H1 (cell line): ENCODE measurements at regions not wholly inside any gene's neighbourhood (a gene's known extent, or its start where the extent isn't known, plus 50 kb on each side); places are given as distances from the start of the nearest gene placed in this dataset.

Source experiments
- CTCF ChIA-PET: fragments of 300-600 bp; sonication (Branson Sonifier 250); formaldehyde crosslinking; loops from one replicate; lab custom pipeline; 2021; ENCODE audit not compliant: partially characterized antibody; lab: Charles Lee
- POLR2A ChIA-PET: fragments of 300-600 bp; sonication (Branson Sonifier 250); formaldehyde crosslinking; loops from one replicate; lab custom pipeline; 2021; ENCODE audit warnings: inconsistent platforms; ENCODE audit not compliant: partially characterized antibody; lab: Charles Lee
- DNase-seq, 2 experiments: peaks; one replicate each; pipeline versions ENCODE4 v3.0.0 to v3.0.0-alpha.2; 2010 to 2022; ENCODE audit warnings: low spot score in 2 of 2, low read depth in 1 of 2, mixed read lengths in 1 of 2
- FAIRE-seq: peaks from 2 replicates; lab custom pipeline; 2011; peaks lifted over from hg19 to GRCh38; lab: Jason Lieb, UNC
- H2AFZ ChIP-seq: 2 replicates; pipeline ENCODE4 v1.8.1; 2012; ENCODE audit warnings: low read length, inconsistent platforms
- H2AK5ac ChIP-seq: 2 replicates; pipeline ENCODE4 v1.6.1; 2013; ENCODE audit warnings: low read depth, low read length
- H2BK120ac ChIP-seq: replicated peaks from 2 replicates; pipeline ENCODE3; 2013; ENCODE audit warnings: low read depth, low read length, inconsistent platforms
- H2BK12ac ChIP-seq: 2 replicates; pipeline ENCODE4 v1.6.1; 2013; ENCODE audit warnings: low read depth, low read length
- H2BK15ac ChIP-seq: 2 replicates; pipeline ENCODE4 v1.6.1; 2013; ENCODE audit warnings: low read length
- H2BK20ac ChIP-seq: 2 replicates; pipeline ENCODE4 v1.6.1; 2013; ENCODE audit warnings: low read length
- H2BK5ac ChIP-seq: 2 replicates; pipeline ENCODE4 v1.6.1; 2013; ENCODE audit warnings: low read depth, low read length
- H3K14ac ChIP-seq: 2 replicates; pipeline ENCODE4 v1.6.1; 2013; ENCODE audit warnings: inconsistent platforms; ENCODE audit not compliant: insufficient read length
- H3K18ac ChIP-seq: 2 replicates; pipeline ENCODE4 v1.6.1; 2013; ENCODE audit warnings: low read length; ENCODE audit errors: extremely low read depth
- H3K23ac ChIP-seq: 2 replicates; pipeline ENCODE4 v1.6.1; 2013; ENCODE audit warnings: inconsistent platforms; ENCODE audit not compliant: insufficient read length
- H3K23me2 ChIP-seq: 2 replicates; pipeline ENCODE4 v1.6.1; 2013; ENCODE audit warnings: low read depth, low read length
- H3K27ac ChIP-seq: 2 replicates; pipeline ENCODE4 v1.6.1; 2011; ENCODE audit warnings: low read depth, low read length, inconsistent platforms
- H3K27me3 ChIP-seq, 4 experiments: replicated peaks in 1 of 4; 1 replicate in 1 of 4; 2 replicates in 3 of 4; pipeline versions ENCODE4 v1.6.1 to v1.8.1; 2011 to 2013; ENCODE audit warnings: low read length in 3 of 4, mild to moderate bottlenecking in 3 of 4, inconsistent platforms in 2 of 4, mixed read lengths in 2 of 4, moderate library complexity in 1 of 4; ENCODE audit not compliant: control insufficient read depth in 3 of 4, insufficient read depth in 3 of 4; ENCODE audit errors: extremely low read depth in 1 of 4
- H3K36me3 ChIP-seq, 4 experiments: 2 replicates each; pipeline versions ENCODE4 v1.6.1 to v1.8.1; 2011 to 2013; ENCODE audit warnings: mild to moderate bottlenecking in 4 of 4, low read length in 3 of 4, moderate library complexity in 2 of 4, control low read depth in 1 of 4, inconsistent platforms in 1 of 4; ENCODE audit not compliant: insufficient read depth in 4 of 4, control insufficient read depth in 2 of 4
- H3K4ac ChIP-seq: replicated peaks from 2 replicates; pipeline ENCODE3; 2013; ENCODE audit warnings: low read length, low read depth, mixed read lengths, inconsistent platforms; ENCODE audit not compliant: insufficient read length
- H3K4me1 ChIP-seq, 4 experiments: replicated peaks in 1 of 4; 1 replicate in 1 of 4; 2 replicates in 3 of 4; pipeline versions ENCODE4 v1.6.1 to v1.8.1; 2011 to 2013; ENCODE audit warnings: low read length in 3 of 4, inconsistent platforms in 2 of 4, mixed read lengths in 1 of 4; ENCODE audit not compliant: insufficient read depth in 4 of 4, control insufficient read depth in 3 of 4
- H3K4me2 ChIP-seq, 2 experiments: 2 replicates each; pipeline versions ENCODE4 v1.6.1 to v1.8.1; 2011 to 2013; ENCODE audit warnings: low read depth in 2 of 2, low read length in 2 of 2, control low read depth in 1 of 2, inconsistent platforms in 1 of 2, mild to moderate bottlenecking in 1 of 2; ENCODE audit not compliant: insufficient read depth in 1 of 2
- H3K4me3 ChIP-seq, 4 experiments: fragments of 200-600, 300-600 bp in 1 of 4; sonication (generic), shearing (Covaris generic), sonication (Bioruptor Twin) in 1 of 4; 2 replicates each; pipeline versions ENCODE4 v1.5.1 to v1.8.1; 2011 to 2016; ENCODE audit warnings: low read length in 4 of 4, low read depth in 3 of 4, control low read depth in 2 of 4, inconsistent platforms in 2 of 4, mild to moderate bottlenecking in 2 of 4, mixed read lengths in 1 of 4, moderate library complexity in 1 of 4; ENCODE audit not compliant: insufficient read depth in 2 of 4; ENCODE audit errors: extremely low read depth in 1 of 4
- H3K56ac ChIP-seq: replicated peaks from 2 replicates; pipeline ENCODE3; 2013; ENCODE audit warnings: low read depth, mild to moderate bottlenecking, mixed read lengths, low read length, inconsistent platforms; ENCODE audit not compliant: insufficient read length
- H3K79me1 ChIP-seq: 2 replicates; pipeline ENCODE4 v1.6.1; 2013; ENCODE audit warnings: low read depth, low read length, control low read depth
- H3K79me2 ChIP-seq, 2 experiments: 2 replicates each; pipeline versions ENCODE4 v1.6.1 to v1.8.1; 2012 to 2013; ENCODE audit warnings: low read length in 2 of 2, mild to moderate bottlenecking in 2 of 2, inconsistent platforms in 1 of 2; ENCODE audit not compliant: insufficient read depth in 2 of 2, control insufficient read depth in 1 of 2
- H3K9ac ChIP-seq, 4 experiments: replicated peaks in 1 of 4; 1 replicate in 1 of 4; 2 replicates in 3 of 4; pipeline versions ENCODE4 v1.6.1 to v1.8.1; 2011 to 2013; ENCODE audit warnings: low read depth in 3 of 4, low read length in 3 of 4, control low read depth in 2 of 4, mild to moderate bottlenecking in 2 of 4, moderate library complexity in 2 of 4, inconsistent platforms in 1 of 4; ENCODE audit errors: extremely low read depth in 1 of 4
- H3K9me3 ChIP-seq, 2 experiments: 2 replicates each; pipeline versions ENCODE4 v1.6.1 to v1.8.1; 2012 to 2013; ENCODE audit warnings: mild to moderate bottlenecking in 2 of 2, moderate library complexity in 2 of 2, control low read depth in 1 of 2, inconsistent platforms in 1 of 2, low read depth in 1 of 2, low read length in 1 of 2, mixed read lengths in 1 of 2; ENCODE audit not compliant: insufficient read depth in 2 of 2
- H4K20me1 ChIP-seq, 2 experiments: replicated peaks in 1 of 2; 2 replicates each; pipeline versions ENCODE3 to v1.8.1; 2011 to 2013; ENCODE audit warnings: inconsistent platforms in 2 of 2, low read length in 2 of 2, mild to moderate bottlenecking in 1 of 2; ENCODE audit not compliant: insufficient read depth in 2 of 2, control insufficient read depth in 1 of 2
- H4K5ac ChIP-seq: 2 replicates; pipeline ENCODE4 v1.6.1; 2013; ENCODE audit warnings: low read length, low read depth, mixed read lengths, inconsistent platforms; ENCODE audit not compliant: insufficient read length
- H4K8ac ChIP-seq: 2 replicates; pipeline ENCODE4 v1.8.0; 2013; ENCODE audit warnings: mild to moderate bottlenecking, moderate library complexity, low read length, inconsistent platforms; ENCODE audit not compliant: insufficient read depth; ENCODE audit errors: extremely low read depth
- H4K91ac ChIP-seq: replicated peaks from 2 replicates; pipeline ENCODE3; 2013; ENCODE audit warnings: low read length, mixed read lengths, inconsistent platforms; ENCODE audit not compliant: insufficient read length
- CBX8 ChIP-seq: fragments of 300-800, 300-1000 bp; sonication (generic); IDR thresholded peaks from 2 replicates; pipeline ENCODE4 v1.7.1; 2016; ENCODE audit warnings: low read depth, low read length, borderline replicate concordance
- CREB1 ChIP-seq: IDR thresholded peaks from 2 replicates; pipeline ENCODE4 v1.6.1; 2012; ENCODE audit warnings: inconsistent platforms
- EP300 ChIP-seq, 2 experiments: IDR thresholded peaks; 1 replicate in 1 of 2; 2 replicates in 1 of 2; pipeline ENCODE4 v1.6.1; 2011 to 2012; ENCODE audit warnings: low read depth in 2 of 2, low read length in 2 of 2, mild to moderate bottlenecking in 2 of 2, borderline replicate concordance in 1 of 2, inconsistent platforms in 1 of 2, moderate library complexity in 1 of 2
- GTF2F1 ChIP-seq: IDR thresholded peaks from 2 replicates; pipeline ENCODE4 v1.6.1; 2012; ENCODE audit warnings: low read depth, low read length, improper control_type of control experiment, borderline replicate concordance
- RNF2 ChIP-seq: fragments of 200-900, 300-1000 bp; sonication (generic); IDR thresholded peaks from 2 replicates; pipeline ENCODE4 v1.7.1; 2016; ENCODE audit warnings: borderline replicate concordance, low read depth, mild to moderate bottlenecking, antibody characterized with exemption, low read length; ENCODE audit not compliant: poor library complexity, severe bottlenecking; ENCODE audit errors: missing control alignments
- TCF12 ChIP-seq: IDR thresholded peaks from 2 replicates; pipeline ENCODE4 v1.6.1; 2011; ENCODE audit warnings: low read depth, mild to moderate bottlenecking, low read length
- TEAD4 ChIP-seq: IDR thresholded peaks from 2 replicates; pipeline ENCODE4 v1.6.1; 2012; ENCODE audit warnings: low read depth, low read length, inconsistent platforms, mixed read lengths
- WGBS, 2 experiments: shearing (Covaris generic) in 1 of 2; methylation state at CpG; one replicate each; pipeline versions ENCODE4 v1.1.6 to v1.1.7; 2013 to 2015; ENCODE audit warnings: low lambda C conversion rate in 2 of 2, mixed read lengths in 2 of 2, inconsistent platforms in 1 of 2, low coverage in 1 of 2, missing lambda C conversion rate in 1 of 2; ENCODE audit not compliant: insufficient replicate concordance in 2 of 2, insufficient coverage in 1 of 2, insufficient read length in 1 of 2; ENCODE audit errors: extremely low coverage in 1 of 2, missing lambda C conversion rate in 1 of 2; 5-methylcytosine and 5-hydroxymethylcytosine counted together
- TF ChIP-seq, protein P1 (sequence below): IDR thresholded peaks from 2 replicates; pipeline ENCODE4 v1.6.1; 2012; ENCODE audit warnings: inconsistent platforms
- TF ChIP-seq, protein P2 (sequence below): IDR thresholded peaks from 2 replicates; pipeline ENCODE4 v1.6.1; 2012; ENCODE audit warnings: low read length, inconsistent platforms

DNA sequence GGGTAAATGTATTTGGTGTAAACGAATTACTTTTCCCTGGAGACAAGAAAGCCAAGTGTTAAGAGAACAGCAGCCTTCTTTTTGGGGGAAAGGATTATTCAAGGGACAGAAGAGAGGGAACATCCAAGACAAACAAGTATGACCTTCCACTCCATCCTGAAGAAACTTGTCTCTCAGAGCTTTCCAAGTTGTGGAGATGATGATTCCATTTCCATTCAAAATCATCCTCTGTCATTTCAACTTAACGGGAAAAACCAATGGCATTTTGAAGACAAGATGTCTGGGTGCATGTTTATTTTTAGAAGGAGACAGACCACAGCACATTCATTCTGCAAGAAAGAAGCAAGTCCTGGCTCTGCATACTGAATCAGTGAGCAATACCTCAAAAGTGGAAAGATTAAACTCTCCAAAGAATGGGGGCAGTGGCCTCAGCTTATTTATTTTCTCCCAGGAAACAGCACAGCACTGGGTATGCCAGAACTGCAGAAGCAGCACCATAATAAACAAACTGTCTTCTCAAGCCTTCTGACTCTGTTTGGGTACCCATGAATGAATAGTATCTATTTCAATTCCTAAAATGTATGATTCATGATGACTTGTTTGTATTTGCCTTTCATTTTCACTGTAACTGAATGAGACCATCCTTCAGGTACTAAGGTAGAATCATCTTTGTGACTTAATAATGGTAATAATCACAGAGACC lies 541.0 kb downstream of the RFC3 start:
- Histone ChIP-seq H3K27me3 (no peaks in the 10 kb centered on the region), H2BK20ac (no peak overlapping the region), H2BK12ac (no peak overlapping the region), H3K23ac (no peak overlapping the region), H3K4me2 (no peak overlapping the region), H3K23me2 (no peaks in the 10 kb centered on the region; the same call in 1 of the 2 replicates), H4K91ac (no peak overlapping the region), H3K4ac (no peak overlapping the region), H3K79me1 (no peaks in the 10 kb centered on the region), H2BK5ac (no peak overlapping the region), H3K14ac (no peak overlapping the region), H4K20me1 (no peaks in the 10 kb centered on the region), H4K8ac (no peak overlapping the region), H3K9ac (no peak overlapping the region), H3K9me3 (no peaks in the 10 kb centered on the region), H2BK15ac (no peak overlapping the region), H3K79me2 (no peaks in the 10 kb centered on the region), H2AK5ac (no peak overlapping the region), H3K36me3 (no peaks in the 10 kb centered on the region), H3K4me3 (no peak overlapping the region), H4K5ac (no peak overlapping the region), H3K56ac (no peak overlapping the region), H3K4me1 (peaks cover 0 to 5% (median 2%) of the 10 kb centered on the region in 4 experiments; a peak in 2 of 7 replicates), H3K18ac (no peak overlapping the region), H2BK120ac (no peak overlapping the region), H2AFZ (no peak overlapping the region; the same call in 1 of the 2 replicates), H3K27ac (no peak overlapping the region)
- POLR2A ChIA-PET: no interaction called here
- no peak for TF ChIP-seq EP300 (IDR thresholded peaks at IDR 0.05; ENCODE audit: borderline replicate concordance in 1 of 2, low read depth in 2 of 2, low read length in 2 of 2)
- TF ChIP-seq TCF12: no peak
- TF ChIP-seq, protein P1, sequence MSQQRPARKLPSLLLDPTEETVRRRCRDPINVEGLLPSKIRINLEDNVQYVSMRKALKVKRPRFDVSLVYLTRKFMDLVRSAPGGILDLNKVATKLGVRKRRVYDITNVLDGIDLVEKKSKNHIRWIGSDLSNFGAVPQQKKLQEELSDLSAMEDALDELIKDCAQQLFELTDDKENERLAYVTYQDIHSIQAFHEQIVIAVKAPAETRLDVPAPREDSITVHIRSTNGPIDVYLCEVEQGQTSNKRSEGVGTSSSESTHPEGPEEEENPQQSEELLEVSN: no peak
- TF ChIP-seq CREB1: no peak
- no peak for TF ChIP-seq GTF2F1
- no peak for TF ChIP-seq TEAD4
- no peak for TF ChIP-seq RNF2
- no peak for TF ChIP-seq CBX8
- TF ChIP-seq, protein P2, sequence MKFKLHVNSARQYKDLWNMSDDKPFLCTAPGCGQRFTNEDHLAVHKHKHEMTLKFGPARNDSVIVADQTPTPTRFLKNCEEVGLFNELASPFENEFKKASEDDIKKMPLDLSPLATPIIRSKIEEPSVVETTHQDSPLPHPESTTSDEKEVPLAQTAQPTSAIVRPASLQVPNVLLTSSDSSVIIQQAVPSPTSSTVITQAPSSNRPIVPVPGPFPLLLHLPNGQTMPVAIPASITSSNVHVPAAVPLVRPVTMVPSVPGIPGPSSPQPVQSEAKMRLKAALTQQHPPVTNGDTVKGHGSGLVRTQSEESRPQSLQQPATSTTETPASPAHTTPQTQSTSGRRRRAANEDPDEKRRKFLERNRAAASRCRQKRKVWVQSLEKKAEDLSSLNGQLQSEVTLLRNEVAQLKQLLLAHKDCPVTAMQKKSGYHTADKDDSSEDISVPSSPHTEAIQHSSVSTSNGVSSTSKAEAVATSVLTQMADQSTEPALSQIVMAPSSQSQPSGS: no peak
- 88% methylated on average over 2 of the region's 2 CpGs; no CpG with 5 or more reads in 1 of the 2 experiments for WGBS, 2 experiments
- CTCF ChIA-PET: no interaction called here
- no peak for FAIRE-seq
- no peak for DNase-seq
